Loucy (cell line): ENCODE measurements at regions not wholly inside any gene's neighbourhood (a gene's known extent, or its start where the extent isn't known, plus 50 kb on each side); places are given as distances from the start of the nearest gene placed in this dataset.

Experiments
- EZH2phosphoT487 ChIP-seq: fragments of 200-600 bp; IDR thresholded peaks from 2 replicates; pipeline ENCODE4 v1.6.1; 2018; ENCODE audit warnings: antibody characterized with exemption, mild to moderate bottlenecking, moderate library complexity, borderline replicate concordance
- TF ChIP-seq, protein P1 (sequence below): fragments of 200-600 bp; sonication (generic); conservative IDR thresholded peaks from 2 replicates; pipeline ENCODE4 v1.5.1; 2014; ENCODE audit warnings: mild to moderate bottlenecking, antibody characterized with exemption, low read length

DNA sequence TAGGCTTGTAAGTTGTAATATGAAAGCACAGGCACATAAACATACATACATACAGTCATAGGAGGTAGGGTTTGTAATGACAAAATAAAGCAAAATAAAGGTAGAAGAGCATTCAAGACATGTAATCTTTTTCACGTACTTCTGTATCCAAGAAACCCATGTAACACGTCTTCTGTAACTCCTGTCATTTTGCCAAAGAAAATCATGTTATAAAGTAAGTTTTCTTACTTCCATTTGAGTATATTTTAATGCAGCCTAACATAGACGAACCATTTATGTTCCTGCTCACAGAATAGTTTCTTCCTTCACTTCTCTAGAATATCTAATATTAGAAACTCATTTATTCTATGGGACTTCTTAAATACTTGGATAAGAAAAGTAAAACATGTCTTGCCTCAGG lies 1884.0 kb upstream of the CELF4 start:
- TF ChIP-seq, protein P1, sequence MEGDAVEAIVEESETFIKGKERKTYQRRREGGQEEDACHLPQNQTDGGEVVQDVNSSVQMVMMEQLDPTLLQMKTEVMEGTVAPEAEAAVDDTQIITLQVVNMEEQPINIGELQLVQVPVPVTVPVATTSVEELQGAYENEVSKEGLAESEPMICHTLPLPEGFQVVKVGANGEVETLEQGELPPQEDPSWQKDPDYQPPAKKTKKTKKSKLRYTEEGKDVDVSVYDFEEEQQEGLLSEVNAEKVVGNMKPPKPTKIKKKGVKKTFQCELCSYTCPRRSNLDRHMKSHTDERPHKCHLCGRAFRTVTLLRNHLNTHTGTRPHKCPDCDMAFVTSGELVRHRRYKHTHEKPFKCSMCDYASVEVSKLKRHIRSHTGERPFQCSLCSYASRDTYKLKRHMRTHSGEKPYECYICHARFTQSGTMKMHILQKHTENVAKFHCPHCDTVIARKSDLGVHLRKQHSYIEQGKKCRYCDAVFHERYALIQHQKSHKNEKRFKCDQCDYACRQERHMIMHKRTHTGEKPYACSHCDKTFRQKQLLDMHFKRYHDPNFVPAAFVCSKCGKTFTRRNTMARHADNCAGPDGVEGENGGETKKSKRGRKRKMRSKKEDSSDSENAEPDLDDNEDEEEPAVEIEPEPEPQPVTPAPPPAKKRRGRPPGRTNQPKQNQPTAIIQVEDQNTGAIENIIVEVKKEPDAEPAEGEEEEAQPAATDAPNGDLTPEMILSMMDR: no peak
- TF ChIP-seq EZH2phosphoT487: no peak
